Memory B cell (primary cell): ENCODE measurements at regions not wholly inside any gene's neighbourhood (a gene's known extent, or its start where the extent isn't known, plus 50 kb on each side); places are given as distances from the start of the nearest gene placed in this dataset.

Source experiments
- ATAC-seq: fragments of 150-1000 bp; cut with Tn5 transposase; 2 replicates; pipeline ENCODE4 v1.10.0; 2021; ENCODE audit warnings: low read depth, mild to moderate bottlenecking, moderate library complexity
- DNase-seq, 2 donors: peaks; one replicate each; pipeline ENCODE4 v3.0.0; 2022; ENCODE audit warnings: low spot score in 2 of 2
- H3K27ac Mint-ChIP-seq: one replicate; pipeline ENCODE4 v1.8.0; 2022; ENCODE audit warnings: mild to moderate bottlenecking, moderate library complexity, mixed read lengths
- H3K27me3 Mint-ChIP-seq: one replicate; pipeline ENCODE4 v1.8.0; 2022; ENCODE audit warnings: mixed read lengths
- H3K36me3 Mint-ChIP-seq: one replicate; pipeline ENCODE4 v1.8.0; 2022; ENCODE audit warnings: mild to moderate bottlenecking, mixed read lengths
- H3K4me1 Mint-ChIP-seq: one replicate; pipeline ENCODE4 v1.8.0; 2022; ENCODE audit warnings: mixed read lengths
- H3K4me3 Mint-ChIP-seq: one replicate; pipeline ENCODE4 v1.8.0; 2022; ENCODE audit warnings: mild to moderate bottlenecking, moderate library complexity, mixed read lengths
- H3K9me3 Mint-ChIP-seq: one replicate; pipeline ENCODE4 v1.8.0; 2022; ENCODE audit warnings: mixed read lengths

DNA sequence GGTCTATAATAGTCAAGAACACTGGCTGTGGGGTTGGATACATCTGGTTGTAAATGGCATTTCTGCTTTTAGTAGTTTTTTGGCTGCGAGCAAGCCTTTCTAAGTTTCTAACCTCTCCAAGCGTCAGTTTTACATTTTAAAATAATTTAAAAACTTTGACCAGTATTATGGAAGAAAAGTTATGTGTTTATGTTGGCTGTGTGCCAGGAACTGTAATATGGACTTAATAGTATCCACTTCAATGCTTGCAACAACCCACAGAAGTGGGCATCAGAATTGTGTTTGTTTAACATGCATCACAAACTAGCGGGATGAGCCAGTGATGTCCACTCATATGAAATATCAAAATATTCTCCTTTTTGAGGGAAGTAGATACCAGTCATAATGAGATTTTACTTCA is 844.2 kb downstream of the JRKL start:
- no peak for ATAC-seq
- no peaks in the 10 kb centered on the region for H3K4me1 Mint-ChIP-seq

DNA sequence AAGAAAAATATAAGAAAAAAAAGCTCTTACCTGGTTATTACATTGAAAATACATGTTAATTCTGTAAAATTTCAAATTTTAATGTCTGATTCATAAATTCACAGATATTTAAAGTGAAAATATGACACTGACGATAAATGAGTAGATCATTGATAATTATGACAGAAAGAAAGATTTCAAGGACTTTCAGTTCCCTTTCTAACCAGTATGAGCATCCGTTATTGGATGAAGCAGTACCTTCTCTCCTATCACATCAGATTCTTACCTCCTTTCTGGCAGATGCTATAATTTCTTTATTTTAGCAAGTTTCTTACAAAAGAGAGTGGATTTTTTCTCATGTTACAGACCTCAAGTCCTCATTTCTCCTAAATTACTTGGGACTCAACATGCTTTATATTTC is 847.3 kb downstream of the JRKL start:
- DNase-seq (no peak), ATAC-seq (no peak)
- Mint-ChIP-seq H3K36me3 (no peaks in the 10 kb centered on the region), H3K9me3 (peaks cover 3% of the 10 kb centered on the region), H3K4me1 (no peaks in the 10 kb centered on the region), H3K27me3 (no peaks in the 10 kb centered on the region), H3K4me3 (no peak overlapping the region), H3K27ac (no peak overlapping the region)

More for the DNA sequence above, 844.2 kb downstream of the JRKL start:
- no peak for DNase-seq
- Mint-ChIP-seq H3K27me3 (no peaks in the 10 kb centered on the region), H3K9me3 (peaks cover 7% of the 10 kb centered on the region), H3K36me3 (no peaks in the 10 kb centered on the region), H3K4me3 (no peak overlapping the region), H3K27ac (no peak overlapping the region)

DNA sequence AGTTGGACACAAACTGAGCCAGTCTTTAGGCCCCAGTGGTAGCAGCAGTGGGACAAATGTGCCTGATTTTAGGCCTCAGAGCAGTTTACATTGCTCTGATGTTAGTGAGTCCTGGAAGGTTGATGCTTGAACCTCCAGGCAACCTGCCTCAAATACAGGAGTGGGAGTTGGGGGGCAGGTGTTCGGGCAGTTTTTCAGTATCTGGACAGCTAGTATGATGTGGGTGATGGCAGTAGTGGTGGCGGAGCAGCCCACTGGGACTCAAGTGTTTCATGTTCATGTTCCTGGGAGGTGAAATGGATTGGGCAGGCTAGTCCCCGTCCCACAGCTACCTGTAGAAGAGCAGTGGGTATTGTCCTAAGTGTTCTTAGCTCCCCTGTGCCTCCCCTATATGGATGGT is 857.8 kb downstream of the JRKL start:
- DNase-seq (no peak), ATAC-seq (no peak)
- no peak overlapping the region for H3K27ac Mint-ChIP-seq
- H3K4me1 Mint-ChIP-seq, result no peaks in the 10 kb centered on the region
- no peak overlapping the region for H3K4me3 Mint-ChIP-seq
- H3K36me3 Mint-ChIP-seq, result no peaks in the 10 kb centered on the region
- H3K27me3 Mint-ChIP-seq, result no peaks in the 10 kb centered on the region
- H3K9me3 Mint-ChIP-seq, result peaks cover 8% of the 10 kb centered on the region

- ATAC-seq, result no peak
- no peaks in the 10 kb centered on the region for H3K36me3 Mint-ChIP-seq
These were observed 865.0 kb downstream of the JRKL start for GRCh38 chr11:97254790-97255189.

DNA sequence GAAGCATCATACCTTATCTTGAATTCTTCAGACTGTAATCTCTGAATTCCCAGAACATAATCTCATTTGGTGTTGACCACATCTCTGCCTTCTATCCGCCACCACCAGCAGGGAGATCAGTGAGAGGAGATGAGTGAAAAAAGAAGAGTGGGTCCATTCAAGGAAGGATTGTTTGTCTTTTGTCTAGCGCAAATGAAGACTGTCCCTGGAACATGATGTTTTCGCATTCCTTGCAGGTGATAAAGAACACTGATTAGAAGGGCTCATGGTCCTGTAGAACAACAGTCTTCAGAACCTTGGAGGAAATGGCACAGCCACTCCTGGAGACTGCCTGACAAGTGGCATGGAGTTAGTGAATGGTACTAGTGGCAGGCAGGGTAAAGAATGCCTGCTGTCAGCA is 869.6 kb downstream of the JRKL start:
- Mint-ChIP-seq H3K27me3 (no peaks in the 10 kb centered on the region), H3K9me3 (peaks cover 4% of the 10 kb centered on the region), H3K27ac (no peak overlapping the region), H3K36me3 (no peaks in the 10 kb centered on the region), H3K4me3 (no peak overlapping the region), H3K4me1 (no peaks in the 10 kb centered on the region)
- DNase-seq (no peak), ATAC-seq (no peak)

More at GRCh38 chr11:97254790-97255189, 865.0 kb downstream of the JRKL start:
- no peak overlapping the region for H3K4me3 Mint-ChIP-seq
- DNase-seq, result no peak
- peaks cover 4% of the 10 kb centered on the region for H3K9me3 Mint-ChIP-seq
- no peaks in the 10 kb centered on the region for H3K27me3 Mint-ChIP-seq
- no peaks in the 10 kb centered on the region for H3K4me1 Mint-ChIP-seq
- H3K27ac Mint-ChIP-seq, result no peak overlapping the region

GRCh38 chr11:97259884-97260283 is 870.1 kb downstream of the JRKL start:
- H3K4me1 Mint-ChIP-seq, result no peaks in the 10 kb centered on the region
- no peak overlapping the region for H3K27ac Mint-ChIP-seq
- peaks cover 4% of the 10 kb centered on the region for H3K9me3 Mint-ChIP-seq
- ATAC-seq, result no peak
- no peak overlapping the region for H3K4me3 Mint-ChIP-seq
- DNase-seq, result no peak
- no peaks in the 10 kb centered on the region for H3K27me3 Mint-ChIP-seq
- H3K36me3 Mint-ChIP-seq, result no peaks in the 10 kb centered on the region

GRCh38 chr11:97263183-97263858 is 873.5 kb downstream of the JRKL start:
- H3K4me3 Mint-ChIP-seq, result no peak overlapping the region
- peaks cover 2% of the 10 kb centered on the region for H3K9me3 Mint-ChIP-seq
- no peak for ATAC-seq
- no peaks in the 10 kb centered on the region for H3K27me3 Mint-ChIP-seq
- no peak for DNase-seq
- H3K36me3 Mint-ChIP-seq, result no peaks in the 10 kb centered on the region
- H3K27ac Mint-ChIP-seq, result no peak overlapping the region
- no peaks in the 10 kb centered on the region for H3K4me1 Mint-ChIP-seq

DNA sequence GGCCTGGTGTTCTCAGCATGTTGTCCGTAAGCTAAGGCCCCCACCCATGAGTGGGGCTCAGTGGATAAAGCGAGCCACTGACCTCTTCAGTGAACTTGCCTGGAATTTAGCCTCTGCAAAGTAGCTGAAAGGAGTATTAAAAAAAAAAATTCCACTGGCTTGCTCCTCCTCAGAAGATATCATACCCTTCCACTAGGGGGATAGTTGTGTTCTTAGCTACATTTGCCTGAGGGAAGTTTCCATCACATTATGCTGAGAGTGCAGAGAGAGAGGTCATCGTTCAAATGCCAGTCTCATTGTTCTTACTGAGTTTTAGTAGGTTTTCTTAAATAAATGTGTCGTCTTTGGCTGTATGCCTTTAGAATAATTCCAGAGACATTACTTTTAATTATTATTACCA is 879.7 kb downstream of the JRKL start:
- Mint-ChIP-seq H3K9me3 (peaks cover 6% of the 10 kb centered on the region), H3K4me1 (no peaks in the 10 kb centered on the region), H3K27ac (no peak overlapping the region), H3K36me3 (no peaks in the 10 kb centered on the region), H3K27me3 (no peaks in the 10 kb centered on the region), H3K4me3 (no peak overlapping the region)
- no peak for ATAC-seq
- no peak for DNase-seq

GRCh38 chr11:97279341-97279740 is 889.5 kb downstream of the JRKL start:
- DNase-seq, result no peak
- no peaks in the 10 kb centered on the region for H3K27me3 Mint-ChIP-seq
- H3K36me3 Mint-ChIP-seq, result no peaks in the 10 kb centered on the region
- no peaks in the 10 kb centered on the region for H3K4me1 Mint-ChIP-seq
- peaks cover 19% of the 10 kb centered on the region for H3K9me3 Mint-ChIP-seq
- ATAC-seq, result no peak
- H3K27ac Mint-ChIP-seq, result no peak overlapping the region
- no peak overlapping the region for H3K4me3 Mint-ChIP-seq

GRCh38 chr11:97280347-97280746 is 890.5 kb downstream of the JRKL start:
- no peak for DNase-seq
- Mint-ChIP-seq H3K4me1 (no peaks in the 10 kb centered on the region), H3K27ac (no peak overlapping the region), H3K36me3 (no peaks in the 10 kb centered on the region), H3K9me3 (peaks cover 13% of the 10 kb centered on the region), H3K27me3 (no peaks in the 10 kb centered on the region), H3K4me3 (no peak overlapping the region)
- no peak for ATAC-seq

DNA sequence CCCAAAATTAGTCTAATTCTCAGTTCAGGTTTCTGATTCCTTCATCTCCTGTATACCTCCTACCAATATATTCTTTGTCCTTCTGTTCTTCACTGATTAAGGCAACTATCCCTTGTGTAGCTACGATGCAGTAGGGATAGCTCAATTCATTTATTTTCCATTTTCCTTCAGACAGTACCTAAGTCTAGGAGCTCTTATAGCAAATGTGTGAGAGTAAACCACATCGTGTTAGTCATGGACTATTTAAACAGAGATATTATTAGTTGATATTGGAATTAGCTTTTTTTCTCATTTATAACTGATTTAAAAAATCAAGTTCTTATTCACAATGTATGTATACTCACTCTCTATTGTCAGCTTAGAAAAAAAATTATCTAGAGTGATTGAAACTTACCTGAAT is 900.0 kb downstream of the JRKL start:
- Mint-ChIP-seq H3K36me3 (no peaks in the 10 kb centered on the region), H3K27ac (no peak overlapping the region), H3K27me3 (no peaks in the 10 kb centered on the region), H3K4me1 (no peaks in the 10 kb centered on the region), H3K9me3 (peaks cover 2% of the 10 kb centered on the region), H3K4me3 (no peak overlapping the region)
- DNase-seq (no peak), ATAC-seq (no peak)

DNA sequence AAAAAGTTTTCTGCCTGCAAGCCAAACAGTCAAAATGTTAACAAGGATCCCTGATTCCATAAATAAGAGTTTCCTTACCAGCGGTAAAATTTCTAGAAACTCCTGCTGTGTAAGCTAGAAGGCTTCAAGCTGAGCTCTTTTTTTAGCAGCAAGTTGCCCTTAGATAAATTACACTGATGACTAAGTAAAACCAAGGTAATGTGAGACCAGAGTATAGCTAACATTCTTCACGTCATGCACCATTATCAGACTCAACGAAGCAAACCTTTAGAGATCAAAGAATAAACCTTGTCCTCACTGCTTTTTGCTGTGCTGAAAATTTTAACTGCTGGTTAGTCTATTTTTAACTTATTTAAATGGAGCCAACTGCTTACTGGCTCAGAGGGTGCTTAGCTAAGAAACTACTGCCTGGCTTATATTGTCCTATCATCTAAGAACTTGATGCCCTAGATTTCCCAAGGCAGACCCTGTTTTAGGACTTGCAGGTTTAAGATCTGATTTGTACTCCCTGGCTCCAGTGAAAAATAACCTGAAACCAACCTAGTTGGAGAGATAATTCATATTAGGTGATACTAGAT is 900.7 kb downstream of the JRKL start:
- H3K4me3 Mint-ChIP-seq, result no peak overlapping the region
- H3K9me3 Mint-ChIP-seq, result peaks cover 2% of the 10 kb centered on the region
- no peak for DNase-seq
- H3K27ac Mint-ChIP-seq, result no peak overlapping the region
- H3K36me3 Mint-ChIP-seq, result no peaks in the 10 kb centered on the region
- no peaks in the 10 kb centered on the region for H3K27me3 Mint-ChIP-seq
- no peaks in the 10 kb centered on the region for H3K4me1 Mint-ChIP-seq
- ATAC-seq, result no peak

- Mint-ChIP-seq H3K4me3 (no peak overlapping the region), H3K36me3 (no peaks in the 10 kb centered on the region), H3K27me3 (no peaks in the 10 kb centered on the region), H3K27ac (no peak overlapping the region), H3K9me3 (peaks cover 1% of the 10 kb centered on the region), H3K4me1 (no peaks in the 10 kb centered on the region)
- DNase-seq, result no peak
- ATAC-seq, result no peak
These were observed 906.5 kb downstream of the JRKL start for GRCh38 chr11:97296301-97296700.

DNA sequence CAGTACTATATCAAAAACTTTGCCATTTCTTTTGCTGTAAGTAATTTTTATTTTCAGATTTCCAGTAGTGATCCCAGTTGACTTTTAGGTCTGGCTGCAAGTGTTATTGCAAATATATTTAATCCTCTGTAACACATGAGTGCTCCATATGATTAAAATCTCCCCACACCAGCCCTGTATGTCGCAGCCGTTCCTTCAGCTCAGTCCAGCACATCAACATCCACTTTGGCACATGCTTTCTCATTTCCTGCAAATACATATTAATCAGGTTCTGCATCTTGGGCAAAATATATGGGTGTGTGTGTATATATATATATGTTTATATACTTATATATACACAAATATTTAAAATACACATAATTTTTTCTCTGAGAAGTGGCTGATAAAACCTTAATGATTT is 919.5 kb downstream of the JRKL start:
- ATAC-seq, result no peak
- Mint-ChIP-seq H3K4me3 (no peak overlapping the region), H3K4me1 (no peaks in the 10 kb centered on the region), H3K27ac (no peak overlapping the region), H3K27me3 (no peaks in the 10 kb centered on the region), H3K9me3 (peaks cover 2% of the 10 kb centered on the region), H3K36me3 (no peaks in the 10 kb centered on the region)
- no peak for DNase-seq

DNA sequence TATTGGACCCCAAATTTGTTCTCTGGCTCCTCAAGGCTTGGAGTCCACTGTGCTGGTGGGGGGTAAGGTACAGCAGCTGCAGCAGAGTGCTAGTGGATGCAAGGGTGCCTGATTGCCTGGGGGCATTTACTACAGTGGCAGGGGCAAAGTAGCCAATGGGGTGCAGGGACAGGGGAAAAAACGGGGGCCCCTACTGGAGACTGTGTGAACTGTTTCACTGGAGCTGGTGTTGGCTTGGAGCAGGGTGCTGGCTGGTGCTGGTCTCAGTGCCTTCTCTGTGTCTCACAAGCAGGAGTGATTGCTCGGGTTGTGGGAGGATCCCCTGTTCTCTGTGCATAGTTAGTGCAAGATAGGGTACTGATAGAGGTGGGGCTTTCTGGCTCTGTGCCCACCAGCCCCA is 935.9 kb downstream of the JRKL start:
- DNase-seq (no peak), ATAC-seq (no peak)
- H3K27me3 Mint-ChIP-seq, result no peaks in the 10 kb centered on the region
- peaks cover 11% of the 10 kb centered on the region for H3K9me3 Mint-ChIP-seq
- no peaks in the 10 kb centered on the region for H3K4me1 Mint-ChIP-seq
- H3K27ac Mint-ChIP-seq, result no peak overlapping the region
- no peak overlapping the region for H3K4me3 Mint-ChIP-seq
- no peaks in the 10 kb centered on the region for H3K36me3 Mint-ChIP-seq
